GM18909 (cell line): ENCODE measurements at regions not wholly inside any gene's neighbourhood (a gene's known extent, or its start where the extent isn't known, plus 50 kb on each side); places are given as distances from the start of the nearest gene placed in this dataset.
"Not testable (repeated sequence)": the region's sequence is repeated elsewhere in the genome, so short reads cannot be mapped to it uniquely, and the experiment has no call there.

Experiments used
- ATAC-seq: cut with Tn5 transposase; IDR thresholded peaks from one replicate; pipeline ENCODE4 v1.9.1; 2021; ENCODE audit warnings: mild to moderate bottlenecking; ENCODE audit not compliant: unreplicated experiment, poor library complexity

DNA sequence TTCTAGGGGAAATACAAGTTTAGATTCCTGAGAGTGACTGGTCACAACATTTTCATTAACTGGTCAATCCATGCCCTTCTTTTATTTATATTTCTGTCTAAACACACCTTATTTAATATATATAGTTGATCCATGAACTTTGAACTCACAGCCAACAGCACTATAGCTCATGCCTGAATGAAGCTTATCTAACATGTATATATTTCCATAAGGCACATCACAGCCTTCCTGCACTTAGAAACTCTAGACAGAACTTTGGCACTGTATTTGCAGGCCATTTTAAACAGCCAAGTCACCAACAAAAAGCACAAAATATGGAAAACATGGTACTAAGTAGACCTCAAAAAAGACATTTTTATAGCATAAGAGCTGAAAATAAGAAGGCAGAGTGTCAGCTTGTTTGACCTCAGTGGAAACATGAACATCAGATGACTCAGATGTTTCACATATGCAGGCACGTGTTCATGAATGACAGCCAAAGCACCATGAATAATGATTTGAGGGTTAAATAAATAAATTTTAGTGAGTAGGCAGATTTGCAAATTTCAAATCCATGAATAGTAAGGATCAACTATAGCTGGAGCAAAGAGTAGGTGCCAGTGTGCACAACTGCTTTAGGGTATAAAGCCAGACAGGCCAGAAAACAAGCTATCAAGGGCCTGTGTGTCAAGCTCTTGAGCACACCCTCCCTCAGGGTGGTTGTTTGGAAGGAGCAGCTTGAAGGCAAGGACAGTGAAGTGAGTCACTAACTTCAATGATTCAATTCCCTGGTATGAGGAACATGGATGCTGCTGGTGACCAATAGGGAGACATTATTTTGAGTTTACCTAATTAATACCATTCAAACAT is 88.9 kb upstream of the NT5E start:
- peak; percentile 53 for ATAC-seq

DNA sequence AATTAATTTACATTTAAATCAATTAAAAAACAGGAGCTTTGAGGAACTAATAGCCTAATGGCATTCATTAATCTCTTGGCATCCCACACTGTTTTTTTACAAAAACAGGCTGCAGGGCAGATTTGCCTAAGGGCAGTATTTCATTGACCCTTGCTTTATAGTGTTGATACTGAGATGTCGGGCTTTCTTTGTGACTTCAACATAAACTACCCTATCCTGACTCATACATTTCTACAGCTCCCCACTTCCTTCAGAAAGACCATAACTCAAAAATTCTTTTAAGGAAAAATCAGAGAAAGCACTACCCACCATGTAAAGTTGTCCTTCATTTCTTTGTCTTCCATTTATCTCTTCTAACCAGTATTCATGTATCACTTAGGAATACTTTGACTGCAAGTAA is 92.2 kb upstream of the NT5E start:
- no peak for ATAC-seq

- ATAC-seq, result not testable (repeated sequence)
Measured at GRCh38 chr6:85356743-85357142, 93.1 kb upstream of the NT5E start.

DNA sequence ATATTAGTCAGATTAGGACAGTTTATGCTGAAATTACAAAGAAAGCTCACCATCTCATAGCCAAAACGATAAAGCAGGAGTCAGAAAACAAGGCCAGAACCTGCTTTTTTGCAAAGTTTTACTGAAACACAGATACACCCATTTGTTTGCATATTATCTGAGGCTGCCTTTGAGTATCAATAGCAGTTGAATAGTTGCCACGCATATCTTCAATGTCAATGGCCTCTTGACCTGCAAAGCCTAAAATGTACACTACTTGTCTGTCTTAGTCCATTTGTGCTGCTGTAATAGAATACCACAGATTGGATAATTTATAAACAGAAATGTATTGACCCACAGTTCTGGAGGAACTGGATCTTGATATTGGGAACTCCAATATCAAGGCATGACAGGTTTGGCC is 94.1 kb upstream of the NT5E start:
- no peak for ATAC-seq

- ATAC-seq, result peak; percentile 82
Measured at GRCh38 chr6:85354761-85355618, 94.9 kb upstream of the NT5E start.

DNA sequence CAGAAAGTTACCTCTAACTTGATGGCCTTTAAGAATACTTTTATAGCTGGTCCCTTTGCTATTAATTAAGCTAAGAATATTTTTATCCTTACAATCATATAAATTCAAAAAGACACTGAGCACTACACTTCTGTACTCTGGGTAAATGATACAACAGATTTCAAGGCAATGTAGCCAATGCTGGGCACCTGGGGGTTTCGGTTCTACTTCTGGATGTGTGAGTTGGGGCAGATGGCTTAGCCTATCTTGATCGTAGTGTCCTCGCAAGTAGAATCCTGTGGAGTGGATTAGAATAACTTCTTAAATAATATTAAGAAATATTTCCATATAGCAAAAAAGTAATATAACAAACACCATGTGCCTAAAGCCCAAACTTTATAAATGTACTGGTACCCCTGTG is 96.9 kb upstream of the NT5E start:
- ATAC-seq, result no peak

DNA sequence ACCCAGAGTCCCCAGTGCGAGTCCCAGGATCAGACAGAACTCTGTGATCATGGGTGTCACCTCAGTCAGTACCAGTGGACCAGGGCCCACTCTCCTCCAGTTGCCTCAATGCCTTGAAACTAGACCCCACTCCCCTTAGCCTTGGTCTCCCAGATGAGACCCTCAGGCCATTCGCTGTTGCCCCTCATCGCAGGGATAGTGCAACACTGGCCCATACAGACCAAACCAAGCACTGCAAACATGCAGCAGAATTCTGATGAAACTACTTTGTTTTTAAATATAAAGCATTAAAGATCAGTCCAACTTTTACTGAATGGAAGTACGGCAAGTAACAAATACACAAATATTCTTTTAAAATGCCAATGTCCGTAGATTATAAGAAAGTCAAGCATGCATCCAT is 101.2 kb upstream of the NT5E start:
- ATAC-seq, result no peak

DNA sequence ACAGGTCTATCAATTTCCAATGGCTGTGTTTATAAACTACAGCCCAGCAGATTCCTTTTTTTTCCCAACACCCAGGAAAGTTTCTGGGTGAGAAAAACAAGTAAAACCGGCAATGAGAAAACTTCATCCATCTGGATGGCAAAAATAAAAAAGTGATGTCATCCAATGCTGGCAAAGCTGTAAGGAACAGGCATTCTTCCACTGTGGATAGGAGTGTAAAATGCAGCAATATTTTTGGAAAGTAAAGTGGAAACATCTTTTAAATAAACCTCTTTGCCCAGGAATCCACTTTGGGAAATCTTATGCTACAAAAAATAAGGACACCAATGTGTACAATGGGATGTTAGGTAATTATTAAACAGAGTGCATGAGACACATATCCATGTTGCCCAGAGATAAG is 102.1 kb upstream of the NT5E start:
- no peak for ATAC-seq

DNA sequence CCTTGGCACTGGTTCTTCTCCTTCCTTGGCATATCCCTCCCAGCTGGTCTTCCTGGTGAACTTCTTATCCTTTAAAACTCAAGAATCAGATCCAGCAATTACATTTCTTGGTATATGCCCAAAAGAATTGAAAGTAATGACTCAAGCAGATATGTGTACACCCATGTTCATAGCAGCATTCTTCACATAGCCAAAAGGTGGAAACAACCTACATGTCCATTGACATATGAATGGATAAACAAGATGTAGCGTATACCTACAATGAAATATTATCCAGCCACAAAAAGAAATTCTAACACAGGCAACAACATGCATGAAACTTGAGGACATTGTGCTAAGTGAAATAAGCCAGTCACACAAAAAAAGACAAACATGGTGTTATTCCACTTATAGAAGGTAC is 103.7 kb upstream of the NT5E start:
- ATAC-seq, result no peak

GRCh38 chr6:85344996-85345395 is 104.9 kb upstream of the NT5E start:
- ATAC-seq, result no peak

GRCh38 chr6:85343428-85343827 is 106.5 kb upstream of the NT5E start:
- ATAC-seq, result no peak

DNA sequence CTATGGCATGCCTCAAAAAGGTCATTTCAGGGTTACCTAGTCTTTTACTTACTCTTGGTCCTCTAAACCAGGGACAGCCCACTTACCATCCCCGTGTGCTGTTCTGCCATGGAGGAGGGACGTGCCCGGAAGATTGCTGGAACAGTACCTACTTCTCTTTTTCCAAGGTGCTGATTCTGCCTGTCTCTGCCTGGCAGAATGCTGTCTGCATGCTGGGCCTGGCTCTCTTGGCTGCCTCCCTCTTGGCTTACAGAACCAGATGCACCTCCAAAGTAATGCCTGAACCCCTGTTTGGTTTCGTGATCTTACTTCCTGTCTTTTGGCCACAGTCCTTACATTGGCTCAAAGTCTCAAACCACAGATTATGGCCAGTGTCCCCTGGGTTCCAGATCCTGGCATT is 120.7 kb upstream of the NT5E start:
- ATAC-seq, result no peak

- ATAC-seq, result not testable (repeated sequence)
Measured at GRCh38 chr6:85325811-85326210, 124.1 kb upstream of the NT5E start.

DNA sequence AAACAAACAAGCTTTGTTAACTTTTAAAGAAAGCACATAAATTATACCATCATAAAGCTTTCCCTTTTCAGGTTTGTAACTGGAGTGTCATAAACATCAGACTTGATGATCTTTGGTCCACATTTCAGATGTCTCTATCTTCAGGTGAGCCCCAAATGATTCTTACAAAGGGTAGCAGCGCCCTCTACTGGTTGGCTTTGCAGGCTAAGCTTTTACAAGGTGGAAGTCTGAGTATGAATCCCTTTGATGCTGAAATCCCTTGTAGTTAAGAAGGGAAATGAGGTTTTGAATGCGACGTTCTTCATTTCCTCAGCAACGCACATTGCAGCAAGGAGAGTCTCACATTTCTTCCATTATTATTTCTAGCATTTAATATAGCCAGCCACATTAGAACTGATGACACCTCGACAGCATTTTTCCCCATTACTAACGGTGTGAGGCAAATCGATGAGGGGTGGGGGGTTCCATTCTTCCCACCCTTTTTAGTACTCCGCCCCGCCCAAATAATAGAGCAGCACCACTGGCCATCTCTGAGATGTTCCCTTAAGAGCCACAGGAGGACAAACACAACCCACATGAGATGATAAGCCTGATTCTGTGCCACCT is 126.3 kb upstream of the NT5E start:
- peak; percentile 90 for ATAC-seq

DNA sequence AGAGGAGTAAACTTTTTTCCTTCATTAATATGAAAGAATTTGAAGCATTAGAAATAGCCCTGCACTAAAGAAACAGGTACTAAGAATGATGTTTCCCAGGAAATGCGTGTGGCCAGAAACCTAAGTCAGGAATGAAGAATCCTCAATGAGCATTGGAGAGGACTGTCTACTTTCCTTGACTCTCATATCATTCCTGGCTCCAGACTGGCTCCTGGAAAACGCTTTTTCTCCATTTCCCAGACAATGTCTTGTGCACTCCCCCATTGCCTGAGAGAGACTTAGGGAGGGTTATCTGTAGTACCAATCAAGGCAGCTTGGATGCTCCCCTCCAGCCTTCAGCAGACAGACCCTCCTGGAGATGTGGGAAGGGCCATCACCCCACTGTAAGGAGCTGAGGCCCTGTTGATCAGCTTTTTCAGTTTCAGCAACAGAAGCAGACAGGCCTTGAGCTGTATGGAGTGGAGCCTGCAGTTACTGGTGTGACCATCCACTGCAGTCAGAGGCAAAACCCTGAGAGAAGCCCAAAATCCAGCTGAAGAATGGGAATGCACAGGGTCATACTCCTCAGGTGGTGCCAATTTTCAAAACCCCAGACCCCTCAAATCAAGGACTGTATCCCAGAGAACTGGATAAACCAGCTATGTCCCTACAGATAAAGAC is 127.3 kb upstream of the NT5E start:
- ATAC-seq, result no peak

GRCh38 chr6:85321906-85322305 is 128.0 kb upstream of the NT5E start:
- ATAC-seq, result no peak

DNA sequence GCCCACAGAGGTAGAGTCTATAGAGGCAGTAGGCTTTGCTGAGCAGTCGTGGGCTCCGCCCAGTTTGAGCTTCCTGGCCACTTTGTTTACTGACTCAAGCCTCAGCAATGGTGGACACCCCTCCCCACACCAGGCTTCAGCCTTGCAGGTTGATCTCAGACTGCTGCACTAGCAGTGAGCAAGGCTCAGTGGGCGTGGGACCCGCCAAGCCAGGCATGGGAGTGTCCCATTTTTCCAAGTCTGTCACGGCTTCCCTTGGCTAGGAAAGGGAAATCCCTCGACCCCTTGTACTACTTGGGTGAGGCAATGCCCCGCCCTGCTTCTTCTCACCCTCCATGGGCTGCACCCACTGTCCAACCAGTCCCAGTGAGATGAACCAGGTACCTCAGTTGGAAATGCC is 135.3 kb upstream of the NT5E start:
- no peak for ATAC-seq

DNA sequence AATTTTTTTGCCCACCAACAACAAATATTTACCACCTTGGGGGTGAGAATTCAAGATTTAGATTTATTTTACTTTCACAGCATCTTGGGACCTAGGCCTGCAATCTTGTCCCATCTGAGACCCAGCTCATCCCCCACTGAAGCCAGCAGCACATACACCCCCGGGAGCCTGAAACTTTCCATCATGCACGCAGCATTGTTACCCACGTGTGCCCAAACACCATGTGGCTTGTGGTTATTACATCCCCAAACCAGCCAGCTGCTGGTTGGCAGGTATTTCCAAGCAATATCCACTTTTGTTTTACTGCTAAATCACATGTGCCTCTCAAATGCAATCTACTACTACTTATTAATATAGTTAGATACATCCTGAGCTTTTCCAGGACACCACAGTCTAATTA is 149.3 kb upstream of the NT5E start:
- ATAC-seq, result no peak

- no peak for ATAC-seq
Measured at GRCh38 chr6:85298553-85298952, 151.3 kb upstream of the NT5E start.

- ATAC-seq, result no peak
Measured at GRCh38 chr6:85291326-85291725, 158.6 kb upstream of the NT5E start.

- no peak for ATAC-seq
Measured at GRCh38 chr6:85287654-85288053, 162.2 kb upstream of the NT5E start.
